Astrocyte of the cerebellum (primary cell): ENCODE measurements at regions not wholly inside any gene's neighbourhood (a gene's known extent, or its start where the extent isn't known, plus 50 kb on each side); places are given as distances from the start of the nearest gene placed in this dataset.
A peak's percentile ranks its signal among the peaks of the same experiment; 100 is the strongest.

Source experiments
- DNase-seq: peaks from one replicate; pipeline ENCODE4 v3.0.0-alpha.2; 2011; ENCODE audit warnings: low read depth
- H3K4me3 ChIP-seq: 2 replicates; pipeline ENCODE4 v1.5.1; 2011; ENCODE audit warnings: mild to moderate bottlenecking, low read depth, low read length, moderate library complexity
- CTCF ChIP-seq: IDR thresholded peaks from 2 replicates; pipeline ENCODE4 v1.5.1; 2012; ENCODE audit warnings: low read length, low read depth, moderate library complexity, mild to moderate bottlenecking; ENCODE audit errors: missing control alignments
- in situ Hi-C: cut with HindIII; loops from 2 replicates; pipeline ENCODE4 v1.10.0; 2017; ENCODE audit warnings: low sequenced_read_pairs

- in situ Hi-C loops = no loop called here
- no peak overlapping the region for H3K4me3 ChIP-seq
- no peak for TF ChIP-seq CTCF
Measured at GRCh38 chr22:27327497-27327896, 474.1 kb downstream of the MN1 start.

GRCh38 chr22:27327981-27328721 lies 473.4 kb downstream of the MN1 start:
- in situ Hi-C loops = no loop called here
- no peak for DNase-seq
- H3K4me3 ChIP-seq = no peak overlapping the region
- no peak for TF ChIP-seq CTCF

More at GRCh38 chr22:27327497-27327896, 474.1 kb downstream of the MN1 start:
- no peak for DNase-seq

GRCh38 chr22:27329131-27329850 lies 472.3 kb downstream of the MN1 start:
- in situ Hi-C loops = no loop called here
- DNase-seq = no peak
- no peak overlapping the region for H3K4me3 ChIP-seq
- no peak for TF ChIP-seq CTCF

- in situ Hi-C loops = no loop called here
- TF ChIP-seq CTCF = no peak
- DNase-seq = no peak
Measured at GRCh38 chr22:27329966-27330645, 471.4 kb downstream of the MN1 start.

GRCh38 chr22:27331526-27332281 lies 469.9 kb downstream of the MN1 start:
- peak; percentile 65 for TF ChIP-seq CTCF
- in situ Hi-C loops = no loop called here
- H3K4me3 ChIP-seq = no peak overlapping the region
- no peak for DNase-seq

More at GRCh38 chr22:27329966-27330645, 471.4 kb downstream of the MN1 start:
- H3K4me3 ChIP-seq = no peak overlapping the region

- no peak for TF ChIP-seq CTCF
- in situ Hi-C loops = no loop called here
- H3K4me3 ChIP-seq = no peak overlapping the region
- DNase-seq = no peak
Measured at GRCh38 chr22:27335102-27335660, 466.4 kb downstream of the MN1 start.
